ENCODE measurements at regions not wholly inside any gene's neighbourhood (a gene's known extent, or its start where the extent isn't known, plus 50 kb on each side); places are given as distances from the start of the nearest gene placed in this dataset.

DNA sequence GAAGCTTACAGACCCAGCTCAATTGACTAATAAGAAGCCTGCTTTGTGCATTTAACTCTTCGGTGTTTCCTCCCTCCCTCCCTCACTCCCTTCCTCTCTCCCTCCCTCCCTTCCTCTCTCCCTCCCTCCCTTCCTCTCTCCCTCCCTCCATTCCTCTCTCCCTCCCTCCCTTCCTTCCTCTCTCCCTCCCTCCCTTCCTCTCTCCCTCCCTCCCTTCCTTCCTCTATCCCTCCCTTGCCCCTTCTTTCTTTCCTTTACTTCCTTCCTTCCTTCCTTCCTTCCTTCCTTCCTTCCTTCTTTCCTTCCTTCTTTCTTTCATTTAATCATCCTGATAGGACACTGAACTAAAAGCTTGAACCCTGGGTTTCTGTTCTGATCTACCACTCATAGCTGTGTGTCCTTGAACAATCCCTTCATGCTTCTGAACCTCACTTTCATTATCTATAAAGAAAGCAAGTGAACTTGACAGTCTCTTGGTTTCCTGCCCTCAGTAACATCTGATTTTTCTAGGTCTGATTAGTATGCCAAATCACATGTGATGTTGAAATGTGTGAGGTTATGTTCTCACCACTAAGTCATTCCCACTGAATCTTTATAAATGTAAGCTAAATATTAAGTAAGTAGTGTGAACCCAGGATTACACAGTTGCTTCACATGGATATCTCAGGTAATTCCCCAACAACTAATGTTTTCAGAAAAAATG is 132.3 kb upstream of the BMP2 start:
- Mint-ChIP-seq H3K27ac (no peak overlapping the region), H3K27me3 (ENCODE audit: low read depth) (no peaks in the 10 kb centered on the region), H3K4me3 (no peak overlapping the region), H3K9me3 (peaks cover 4% of the 10 kb centered on the region), H3K4me1 (ENCODE audit: low read depth) (no peaks in the 10 kb centered on the region), H3K36me3 (ENCODE audit: low read depth) (no peaks in the 10 kb centered on the region)
- no peak for DNase-seq (ENCODE audit: low spot score)

DNA sequence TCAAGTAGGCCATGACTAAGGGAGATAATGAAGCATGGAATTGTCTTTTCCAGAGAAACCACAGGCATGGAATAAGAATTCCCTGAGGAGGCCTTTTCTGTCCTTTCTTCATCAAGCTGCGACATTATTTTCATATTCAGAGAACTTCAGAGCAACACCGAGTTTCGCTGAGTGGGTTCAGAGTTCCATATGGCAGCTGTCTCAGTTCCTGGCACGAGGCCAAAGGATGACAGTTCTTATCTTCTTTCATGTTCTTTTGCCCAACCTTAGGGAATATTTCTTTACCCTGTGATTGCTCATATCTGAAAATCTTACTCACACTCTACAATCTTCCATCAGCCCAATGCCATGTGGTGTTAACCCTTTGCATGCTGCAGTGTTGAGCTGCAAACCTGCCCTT is 135.3 kb upstream of the BMP2 start:
- Mint-ChIP-seq H3K27me3 (ENCODE audit: low read depth) (no peaks in the 10 kb centered on the region), H3K4me3 (no peak overlapping the region), H3K9me3 (peaks cover 4% of the 10 kb centered on the region), H3K4me1 (ENCODE audit: low read depth) (no peaks in the 10 kb centered on the region), H3K36me3 (ENCODE audit: low read depth) (no peaks in the 10 kb centered on the region), H3K27ac (no peak overlapping the region)
- no peak for DNase-seq (ENCODE audit: low spot score)

- no peak overlapping the region for H3K4me3 Mint-ChIP-seq
These were observed 137.0 kb upstream of the BMP2 start for GRCh38 chr20:6630514-6630913.

GRCh38 chr20:6629564-6629963 is 137.9 kb upstream of the BMP2 start:
- no peak overlapping the region for H3K4me3 Mint-ChIP-seq
- peaks cover 4% of the 10 kb centered on the region for H3K9me3 Mint-ChIP-seq
- no peaks in the 10 kb centered on the region for H3K4me1 Mint-ChIP-seq (ENCODE audit: low read depth)
- no peaks in the 10 kb centered on the region for H3K36me3 Mint-ChIP-seq (ENCODE audit: low read depth)
- no peaks in the 10 kb centered on the region for H3K27me3 Mint-ChIP-seq (ENCODE audit: low read depth)
- H3K27ac Mint-ChIP-seq = no peak overlapping the region
- DNase-seq (ENCODE audit: low spot score) = no peak

More at GRCh38 chr20:6630514-6630913, 137.0 kb upstream of the BMP2 start:
- Mint-ChIP-seq H3K27ac (no peak overlapping the region), H3K27me3 (ENCODE audit: low read depth) (no peaks in the 10 kb centered on the region), H3K9me3 (peaks cover 4% of the 10 kb centered on the region), H3K36me3 (ENCODE audit: low read depth) (no peaks in the 10 kb centered on the region), H3K4me1 (ENCODE audit: low read depth) (no peaks in the 10 kb centered on the region)
- no peak for DNase-seq (ENCODE audit: low spot score)

DNA sequence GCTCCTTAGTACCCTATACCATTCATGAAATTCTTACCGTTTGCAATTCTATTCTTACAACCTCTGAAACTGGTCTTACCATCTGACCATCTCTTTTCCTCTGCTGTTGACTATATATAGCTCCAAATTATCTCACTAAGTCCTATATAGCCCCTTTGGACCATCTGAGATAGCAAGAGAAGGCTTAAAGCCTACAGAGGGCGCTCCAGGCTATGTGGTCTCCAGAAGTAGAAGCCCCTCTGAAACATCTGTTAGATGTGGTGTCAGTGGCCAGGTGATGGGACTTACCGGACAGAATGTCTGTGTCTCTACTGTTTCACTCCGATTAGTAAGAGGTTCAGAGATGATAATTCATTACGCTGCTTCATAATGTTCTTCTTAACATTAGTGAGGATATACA is 140.7 kb upstream of the BMP2 start:
- Mint-ChIP-seq H3K4me3 (no peak overlapping the region), H3K36me3 (ENCODE audit: low read depth) (no peaks in the 10 kb centered on the region), H3K27me3 (ENCODE audit: low read depth) (no peaks in the 10 kb centered on the region), H3K4me1 (ENCODE audit: low read depth) (no peaks in the 10 kb centered on the region), H3K9me3 (peaks cover 4% of the 10 kb centered on the region), H3K27ac (no peak overlapping the region)
- no peak for DNase-seq (ENCODE audit: low spot score)

GRCh38 chr20:6623989-6624388 is 143.5 kb upstream of the BMP2 start:
- no peaks in the 10 kb centered on the region for H3K36me3 Mint-ChIP-seq (ENCODE audit: low read depth)
- H3K27me3 Mint-ChIP-seq (ENCODE audit: low read depth) = no peaks in the 10 kb centered on the region
- no peak overlapping the region for H3K4me3 Mint-ChIP-seq
- H3K27ac Mint-ChIP-seq = no peak overlapping the region
- H3K4me1 Mint-ChIP-seq (ENCODE audit: low read depth) = no peaks in the 10 kb centered on the region
- DNase-seq (ENCODE audit: low spot score) = no peak
- H3K9me3 Mint-ChIP-seq = peaks cover 8% of the 10 kb centered on the region

- H3K4me3 Mint-ChIP-seq = no peak overlapping the region
- no peaks in the 10 kb centered on the region for H3K36me3 Mint-ChIP-seq (ENCODE audit: low read depth)
- no peaks in the 10 kb centered on the region for H3K4me1 Mint-ChIP-seq (ENCODE audit: low read depth)
- peaks cover 3% of the 10 kb centered on the region for H3K9me3 Mint-ChIP-seq
- DNase-seq (ENCODE audit: low spot score) = no peak
- H3K27me3 Mint-ChIP-seq (ENCODE audit: low read depth) = no peaks in the 10 kb centered on the region
- no peak overlapping the region for H3K27ac Mint-ChIP-seq
These were observed 145.4 kb upstream of the BMP2 start for GRCh38 chr20:6622041-6622440.

DNA sequence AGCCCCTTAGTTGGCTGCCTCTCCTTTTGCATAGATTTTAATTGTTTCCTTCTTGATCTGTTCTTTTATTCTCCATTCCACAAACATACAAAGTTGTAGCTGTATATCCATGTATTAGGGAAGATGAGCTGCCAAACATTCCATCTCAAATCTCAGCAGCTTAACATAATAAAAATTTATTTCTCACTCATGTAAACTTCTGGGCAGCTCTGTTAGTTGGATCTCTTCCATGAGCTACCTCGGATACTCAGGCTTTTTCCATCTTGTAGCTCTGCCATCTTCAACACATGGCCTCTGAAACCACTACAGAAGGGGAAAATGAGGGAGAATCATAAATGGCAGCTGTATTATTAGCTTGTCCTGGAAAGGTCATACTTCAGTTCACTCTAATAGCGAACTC is 149.4 kb upstream of the BMP2 start:
- no peaks in the 10 kb centered on the region for H3K27me3 Mint-ChIP-seq (ENCODE audit: low read depth)
- no peaks in the 10 kb centered on the region for H3K36me3 Mint-ChIP-seq (ENCODE audit: low read depth)
- no peak overlapping the region for H3K4me3 Mint-ChIP-seq

GRCh38 chr20:6616421-6616820 is 151.1 kb upstream of the BMP2 start:
- no peaks in the 10 kb centered on the region for H3K36me3 Mint-ChIP-seq (ENCODE audit: low read depth)
- H3K4me3 Mint-ChIP-seq = no peak overlapping the region
- DNase-seq (ENCODE audit: low spot score) = no peak
- H3K4me1 Mint-ChIP-seq (ENCODE audit: low read depth) = no peaks in the 10 kb centered on the region
- H3K27ac Mint-ChIP-seq = no peak overlapping the region
- H3K9me3 Mint-ChIP-seq = peaks cover 15% of the 10 kb centered on the region
- H3K27me3 Mint-ChIP-seq (ENCODE audit: low read depth) = no peaks in the 10 kb centered on the region

More for the DNA sequence above, 149.4 kb upstream of the BMP2 start:
- H3K4me1 Mint-ChIP-seq (ENCODE audit: low read depth) = no peaks in the 10 kb centered on the region
- no peak for DNase-seq (ENCODE audit: low spot score)
- no peak overlapping the region for H3K27ac Mint-ChIP-seq
- peaks cover 8% of the 10 kb centered on the region for H3K9me3 Mint-ChIP-seq

GRCh38 chr20:6614836-6615235 is 152.7 kb upstream of the BMP2 start:
- Mint-ChIP-seq H3K27ac (no peak overlapping the region), H3K27me3 (ENCODE audit: low read depth) (no peaks in the 10 kb centered on the region), H3K4me1 (ENCODE audit: low read depth) (no peaks in the 10 kb centered on the region), H3K4me3 (no peak overlapping the region), H3K9me3 (peaks cover 14% of the 10 kb centered on the region), H3K36me3 (ENCODE audit: low read depth) (no peaks in the 10 kb centered on the region)
- DNase-seq (ENCODE audit: low spot score) = no peak

DNA sequence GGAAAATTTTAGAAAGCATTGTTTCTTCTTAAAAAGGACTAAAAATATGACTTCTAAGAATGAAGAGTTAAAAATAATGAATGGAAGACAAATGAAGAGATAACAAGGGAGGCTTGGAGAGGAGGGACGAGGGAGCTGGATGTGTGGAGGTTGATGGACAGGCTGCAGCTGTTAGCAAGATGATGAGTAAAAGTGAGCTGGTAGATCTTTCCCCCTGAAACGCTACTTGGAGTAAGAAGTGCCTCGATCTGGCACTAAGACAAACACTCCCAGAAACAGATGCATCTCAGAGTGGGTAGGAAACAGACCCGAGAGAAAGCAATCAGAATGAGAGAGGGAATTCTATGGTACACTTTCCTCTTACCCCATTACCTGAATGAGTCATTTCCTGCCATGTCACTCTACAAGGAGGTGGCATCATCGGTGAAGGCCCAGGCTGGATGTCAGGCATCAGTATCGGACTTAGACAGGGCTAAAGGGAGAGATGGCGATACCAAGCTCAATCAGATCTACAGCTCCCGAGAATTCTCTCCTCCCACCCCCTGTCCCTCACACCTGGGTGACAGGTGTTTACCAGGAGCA is 154.1 kb upstream of the BMP2 start:
- H3K27ac Mint-ChIP-seq = no peak overlapping the region
- H3K4me3 Mint-ChIP-seq = no peak overlapping the region
- H3K4me1 Mint-ChIP-seq (ENCODE audit: low read depth) = no peaks in the 10 kb centered on the region
- peaks cover 14% of the 10 kb centered on the region for H3K9me3 Mint-ChIP-seq
- H3K36me3 Mint-ChIP-seq (ENCODE audit: low read depth) = no peaks in the 10 kb centered on the region
- H3K27me3 Mint-ChIP-seq (ENCODE audit: low read depth) = no peaks in the 10 kb centered on the region
- no peak for DNase-seq (ENCODE audit: low spot score)

DNA sequence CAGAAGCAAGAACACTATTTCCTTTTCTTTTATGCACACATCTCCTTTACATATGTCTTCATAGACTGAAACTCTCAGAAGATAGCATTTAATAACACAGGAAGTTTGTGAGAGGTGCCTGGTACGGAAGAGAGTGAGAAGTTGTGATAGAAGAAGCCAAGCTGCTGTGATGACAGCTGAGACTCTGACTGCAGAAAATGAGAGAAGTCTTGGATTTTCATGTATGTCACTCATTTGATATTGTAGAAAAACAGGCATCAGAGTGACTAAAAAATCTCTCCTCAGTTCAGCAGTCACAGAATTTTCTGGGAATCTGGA is 154.9 kb upstream of the BMP2 start:
- DNase-seq (ENCODE audit: low spot score) = no peak
- no peak overlapping the region for H3K4me3 Mint-ChIP-seq
- no peaks in the 10 kb centered on the region for H3K4me1 Mint-ChIP-seq (ENCODE audit: low read depth)
- H3K36me3 Mint-ChIP-seq (ENCODE audit: low read depth) = no peaks in the 10 kb centered on the region
- H3K27me3 Mint-ChIP-seq (ENCODE audit: low read depth) = no peaks in the 10 kb centered on the region
- H3K27ac Mint-ChIP-seq = no peak overlapping the region
- H3K9me3 Mint-ChIP-seq = peaks cover 14% of the 10 kb centered on the region

- no peaks in the 10 kb centered on the region for H3K27me3 Mint-ChIP-seq (ENCODE audit: low read depth)
- H3K27ac Mint-ChIP-seq = no peak overlapping the region
- H3K9me3 Mint-ChIP-seq = peaks cover 14% of the 10 kb centered on the region
- no peak for DNase-seq (ENCODE audit: low spot score)
- H3K4me1 Mint-ChIP-seq (ENCODE audit: low read depth) = no peaks in the 10 kb centered on the region
- H3K36me3 Mint-ChIP-seq (ENCODE audit: low read depth) = no peaks in the 10 kb centered on the region
- H3K4me3 Mint-ChIP-seq = no peak overlapping the region
These were observed 155.4 kb upstream of the BMP2 start for GRCh38 chr20:6611911-6612605.

- Mint-ChIP-seq H3K4me1 (ENCODE audit: low read depth) (no peaks in the 10 kb centered on the region), H3K36me3 (ENCODE audit: low read depth) (no peaks in the 10 kb centered on the region), H3K27me3 (ENCODE audit: low read depth) (no peaks in the 10 kb centered on the region), H3K4me3 (no peak overlapping the region), H3K9me3 (peaks cover 4% of the 10 kb centered on the region), H3K27ac (no peak overlapping the region)
- DNase-seq (ENCODE audit: low spot score) = no peak
These were observed 160.8 kb upstream of the BMP2 start for GRCh38 chr20:6606651-6607050.
